ENCODE measurements at regions not wholly inside any gene's neighbourhood (a gene's known extent, or its start where the extent isn't known, plus 50 kb on each side); places are given as distances from the start of the nearest gene placed in this dataset.
A peak's percentile ranks its signal among the peaks of the same experiment; 100 is the strongest.
"Not testable (repeated sequence)": the region's sequence is repeated elsewhere in the genome, so short reads cannot be mapped to it uniquely, and the experiment has no call there.

GRCh38 chr11:49499117-49499516 is 290.7 kb upstream of the FOLH1 start:
- DNase-seq (ENCODE audit: low read depth), result no peak

- no peak for DNase-seq (ENCODE audit: low read depth)
Observed at GRCh38 chr11:49505231-49505630, 296.8 kb upstream of the FOLH1 start.

DNA sequence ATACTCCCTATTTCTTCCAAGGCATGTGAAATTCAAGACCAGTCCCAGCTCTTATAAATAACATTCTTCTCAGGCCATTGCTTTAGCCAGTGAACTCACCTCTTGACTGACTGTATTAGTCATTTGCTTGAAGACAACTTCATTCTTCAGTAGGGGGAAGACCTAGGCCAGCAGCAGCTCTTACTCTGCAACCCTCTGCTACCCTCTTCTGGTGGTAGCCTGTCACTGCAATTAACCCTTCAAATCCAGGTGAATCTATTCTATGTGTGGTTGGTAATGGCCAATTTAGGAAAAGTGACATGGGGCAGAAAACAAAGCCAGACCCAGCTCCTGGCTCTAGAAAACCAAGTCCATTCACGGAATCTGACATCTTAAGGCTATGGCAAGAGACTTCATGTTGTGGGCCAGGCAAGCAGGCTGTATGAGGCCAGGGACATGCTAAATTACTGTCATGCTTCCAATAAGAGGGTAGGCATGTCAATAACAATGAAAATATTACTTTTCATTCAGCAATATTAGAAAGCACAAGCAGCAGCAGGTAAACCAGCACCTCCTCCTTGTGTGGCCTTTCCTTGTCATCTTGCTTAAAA is 317.9 kb upstream of the FOLH1 start:
- DNase-seq (ENCODE audit: low read depth), result peak; percentile 64

DNA sequence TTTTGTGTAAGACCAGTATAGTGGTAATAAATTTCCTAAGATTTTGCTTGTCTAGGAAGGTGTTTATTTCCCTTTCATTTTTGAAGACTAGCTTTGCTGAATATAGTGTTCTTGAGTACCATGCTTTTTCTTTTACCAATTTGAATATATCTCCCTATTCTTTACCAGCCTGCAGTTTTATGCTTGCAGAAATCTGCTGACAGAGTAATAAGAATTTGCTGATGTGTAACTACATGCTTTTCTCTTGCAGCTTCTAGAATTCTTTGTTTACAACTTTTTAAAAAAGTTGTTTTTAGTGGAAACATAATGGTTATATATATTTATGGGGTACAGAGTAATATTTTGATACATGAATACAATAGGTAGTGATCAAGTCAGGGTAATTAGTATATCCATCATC is 324.8 kb upstream of the FOLH1 start:
- DNase-seq (ENCODE audit: low read depth), result no peak

DNA sequence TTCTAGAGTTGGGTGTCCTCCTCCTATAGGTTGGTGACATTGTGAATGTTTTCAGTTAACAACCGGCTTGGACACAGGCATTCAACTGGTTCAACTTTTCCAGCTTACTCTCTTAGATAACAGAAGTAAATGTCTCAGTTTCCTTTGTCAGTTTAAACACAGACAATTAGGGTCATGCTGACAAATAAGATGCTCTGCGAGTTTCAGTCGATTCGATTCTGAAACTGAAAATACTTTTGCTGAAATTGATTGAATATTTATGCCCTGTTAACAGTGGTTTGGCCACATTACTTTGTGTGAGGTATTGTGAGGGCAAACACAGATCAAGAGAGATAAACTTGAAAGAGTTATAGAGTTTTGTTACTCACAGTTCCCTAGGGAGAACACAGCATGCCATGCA is 330.5 kb upstream of the FOLH1 start:
- not testable (repeated sequence) for DNase-seq (ENCODE audit: low read depth)

DNA sequence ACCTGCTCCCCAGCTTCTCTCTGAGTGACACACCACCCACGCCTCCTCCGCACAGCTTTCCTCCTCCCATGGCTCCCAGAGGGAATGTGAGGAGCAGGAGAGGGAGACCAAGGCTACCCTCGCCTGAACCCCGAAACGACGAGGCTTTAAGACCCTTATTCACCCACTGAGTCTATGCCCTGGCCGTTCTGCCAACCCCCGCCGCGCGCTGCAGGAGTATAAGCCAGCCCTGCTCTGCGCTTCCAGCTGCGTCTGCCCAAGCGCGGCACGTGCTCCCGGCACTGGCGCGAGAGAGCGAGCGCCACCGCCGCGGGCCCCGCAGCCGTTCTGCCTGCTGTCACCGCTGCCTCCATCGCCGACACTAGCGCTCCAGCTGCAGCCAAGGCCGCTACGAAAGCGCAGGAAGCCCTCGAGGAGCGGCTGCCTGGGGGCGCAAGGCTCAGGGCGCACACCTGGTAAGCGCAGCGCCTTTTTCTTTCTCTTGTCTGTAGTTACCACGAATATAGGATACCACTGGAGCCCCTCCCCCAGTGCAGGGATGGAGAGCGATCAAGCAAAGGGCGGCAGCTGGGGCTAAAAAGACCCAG is 350.0 kb upstream of the FOLH1 start:
- not testable (repeated sequence) for DNase-seq (ENCODE audit: low read depth)

DNA sequence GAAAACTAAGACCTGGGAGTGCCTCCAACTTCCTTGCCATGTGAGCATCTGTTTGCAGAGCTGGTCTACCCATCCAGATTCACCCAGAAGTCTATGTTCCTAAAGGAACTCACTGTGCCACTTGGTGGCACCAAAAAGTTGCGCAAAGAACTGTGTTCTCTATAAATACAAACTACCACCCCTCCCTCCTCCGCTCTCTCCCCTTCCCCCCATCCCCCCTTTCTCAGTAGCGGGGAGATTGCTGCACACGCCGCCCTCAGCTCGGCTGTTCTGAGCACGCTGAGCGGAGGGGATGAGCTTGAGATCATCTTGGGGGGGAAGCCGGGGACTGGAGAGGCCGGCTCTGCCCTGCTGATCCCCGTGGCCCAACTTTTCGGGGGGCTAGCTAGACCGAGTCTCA is 352.2 kb upstream of the FOLH1 start:
- not testable (repeated sequence) for DNase-seq (ENCODE audit: low read depth)

DNA sequence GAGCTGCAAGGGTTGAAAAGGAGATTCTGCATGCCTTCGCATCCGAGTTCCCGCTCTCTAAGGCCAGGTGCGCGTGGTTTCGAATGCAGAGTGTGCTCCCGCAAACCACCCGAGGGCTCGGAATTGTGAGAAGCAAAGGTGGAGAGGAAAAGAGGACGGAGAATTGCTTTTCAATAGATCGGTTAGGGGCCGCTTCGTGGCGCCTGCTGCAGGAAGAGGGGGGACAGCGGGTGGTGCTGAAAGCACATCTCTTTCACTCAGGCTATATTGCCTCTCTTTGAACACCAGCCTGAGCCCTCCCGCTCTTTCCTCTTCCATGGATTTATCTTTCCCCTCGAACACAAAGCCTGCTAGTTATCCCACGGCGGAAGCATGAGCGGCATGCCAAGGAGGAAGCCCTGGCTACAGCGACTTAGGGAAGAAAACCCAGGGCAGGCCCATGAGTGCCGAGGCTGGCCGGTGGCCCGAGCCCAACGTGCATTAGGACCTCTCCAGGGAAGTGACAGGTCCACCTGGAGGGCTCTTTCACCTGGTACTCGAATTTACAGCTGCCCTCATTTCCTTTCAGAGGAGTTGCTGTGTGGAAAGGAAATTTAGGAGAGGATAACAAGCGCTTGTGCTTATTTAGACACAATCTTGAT is 353.0 kb upstream of the FOLH1 start:
- DNase-seq (ENCODE audit: low read depth), result not testable (repeated sequence)

DNA sequence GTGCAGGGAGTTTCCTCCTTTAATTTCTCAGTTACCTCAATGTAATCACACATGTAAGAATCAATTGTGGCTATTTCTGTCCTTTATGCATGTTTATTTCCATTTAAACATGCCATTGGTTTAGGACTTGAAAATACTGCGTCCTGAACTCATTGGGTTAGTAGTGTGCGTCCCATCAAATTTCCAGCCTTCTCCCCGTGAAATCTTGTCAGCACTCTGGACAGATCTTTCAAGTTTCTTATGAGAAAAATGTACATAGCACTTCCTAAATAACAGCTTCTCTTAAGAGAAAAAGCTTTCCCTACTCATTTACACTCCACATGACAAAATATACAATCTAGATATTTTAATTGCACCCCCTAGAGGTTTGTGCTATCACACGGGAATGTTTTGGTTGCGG is 353.9 kb upstream of the FOLH1 start:
- DNase-seq (ENCODE audit: low read depth), result not testable (repeated sequence)

DNA sequence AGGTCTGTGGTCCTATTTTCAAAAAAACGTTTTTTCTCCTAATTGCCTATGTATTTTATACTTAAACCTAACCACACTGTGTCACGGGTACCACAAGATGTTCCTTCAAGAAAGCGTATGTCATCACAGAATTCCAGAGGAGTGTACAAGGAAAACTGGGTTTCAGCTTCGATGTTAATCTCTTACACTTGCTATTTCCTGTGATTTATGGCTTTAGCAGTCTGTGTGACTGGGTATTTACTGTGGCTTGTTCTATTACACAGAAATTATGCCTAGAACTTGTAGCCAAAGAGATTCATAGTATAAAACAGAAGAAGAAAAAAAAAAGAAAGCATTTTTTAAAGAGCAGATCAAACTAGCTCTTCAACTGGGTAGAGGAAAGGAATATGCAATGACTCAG is 371.1 kb upstream of the FOLH1 start:
- not testable (repeated sequence) for DNase-seq (ENCODE audit: low read depth)

- DNase-seq (ENCODE audit: low read depth), result not testable (repeated sequence)
Observed at GRCh38 chr11:49585495-49585894, 366.7 kb upstream of the OR4C13 start.

GRCh38 chr11:49608892-49609291 is 343.3 kb upstream of the OR4C13 start:
- DNase-seq (ENCODE audit: low read depth), result not testable (repeated sequence)

GRCh38 chr11:49623872-49624271 is 328.3 kb upstream of the OR4C13 start:
- DNase-seq (ENCODE audit: low read depth), result not testable (repeated sequence)

- not testable (repeated sequence) for DNase-seq (ENCODE audit: low read depth)
Observed at GRCh38 chr11:49670705-49671104, 281.5 kb upstream of the OR4C13 start.

GRCh38 chr11:49702121-49702520 is 250.1 kb upstream of the OR4C13 start:
- not testable (repeated sequence) for DNase-seq (ENCODE audit: low read depth)

GRCh38 chr11:49750447-49750846 is 201.7 kb upstream of the OR4C13 start:
- DNase-seq (ENCODE audit: low read depth), result not testable (repeated sequence)

GRCh38 chr11:49750960-49751359 is 201.2 kb upstream of the OR4C13 start:
- not testable (repeated sequence) for DNase-seq (ENCODE audit: low read depth)

DNA sequence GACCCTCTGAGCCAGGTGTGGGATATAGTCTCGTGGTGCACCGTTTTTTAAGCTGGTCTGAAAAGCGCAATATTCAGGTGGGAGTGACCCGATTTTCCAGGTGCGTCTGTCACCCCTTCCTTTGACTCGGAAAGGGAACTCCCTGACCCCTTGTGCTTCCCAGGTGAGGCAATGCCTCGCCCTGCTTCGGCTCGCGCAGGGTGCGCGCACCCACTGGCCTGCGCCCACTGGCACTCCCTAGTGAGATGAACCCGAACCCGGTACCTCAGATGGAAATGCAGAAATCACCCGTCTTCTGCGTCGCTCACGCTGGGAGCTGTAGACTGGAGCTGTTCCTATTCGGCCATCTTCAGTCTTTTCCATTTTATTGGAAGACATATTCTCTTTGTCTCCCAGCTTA is 171.4 kb upstream of the OR4C13 start:
- DNase-seq (ENCODE audit: low read depth), result not testable (repeated sequence)

GRCh38 chr11:49782000-49782399 is 170.2 kb upstream of the OR4C13 start:
- not testable (repeated sequence) for DNase-seq (ENCODE audit: low read depth)

- DNase-seq (ENCODE audit: low read depth), result not testable (repeated sequence)
Observed at GRCh38 chr11:49783841-49784240, 168.3 kb upstream of the OR4C13 start.

- DNase-seq (ENCODE audit: low read depth), result not testable (repeated sequence)
Observed at GRCh38 chr11:49789787-49790186, 162.4 kb upstream of the OR4C13 start.

- not testable (repeated sequence) for DNase-seq (ENCODE audit: low read depth)
Observed at GRCh38 chr11:49798206-49798837, 153.9 kb upstream of the OR4C13 start.

Measured in HT1080 (cell line).